Liver (tissue), 8 donors: ENCODE measurements at regions not wholly inside any gene's neighbourhood (a gene's known extent, or its start where the extent isn't known, plus 50 kb on each side); places are given as distances from the start of the nearest gene placed in this dataset.

Source experiments
- DNase-seq: peaks from one replicate; pipeline ENCODE4 v3.0.0-alpha.2; 2017; ENCODE audit warnings: low spot score
- H3K27ac ChIP-seq, 2 donors: one replicate each; pipeline ENCODE4 v1.7.0; 2013; ENCODE audit warnings: inconsistent platforms in 2 of 2, low read length in 2 of 2, control low read depth in 1 of 2, low read depth in 1 of 2, mild to moderate bottlenecking in 1 of 2
- H3K27me3 ChIP-seq, 4 donors: one replicate each; pipeline versions ENCODE4 v1.6.1 to v1.7.0; 2013; ENCODE audit warnings: low read length in 3 of 4, inconsistent platforms in 1 of 4, mild to moderate bottlenecking in 1 of 4, moderate library complexity in 1 of 4; ENCODE audit not compliant: control insufficient read depth in 4 of 4, insufficient read depth in 4 of 4
- H3K36me3 ChIP-seq, 4 donors: one replicate each; pipeline versions ENCODE4 v1.6.1 to v1.7.0; 2013; ENCODE audit warnings: low read length in 3 of 4, mild to moderate bottlenecking in 3 of 4, low read depth in 1 of 4, moderate library complexity in 1 of 4; ENCODE audit not compliant: control insufficient read depth in 4 of 4, insufficient read depth in 3 of 4
- H3K4me1 ChIP-seq, 4 donors: one replicate each; pipeline versions ENCODE4 v1.6.1 to v1.7.0; 2013; ENCODE audit warnings: low read length in 3 of 4, mild to moderate bottlenecking in 3 of 4, moderate library complexity in 1 of 4; ENCODE audit not compliant: control insufficient read depth in 4 of 4, insufficient read depth in 4 of 4
- H3K4me3 ChIP-seq, 3 donors: one replicate each; pipeline versions ENCODE4 v1.6.1 to v1.7.0; 2013; ENCODE audit warnings: low read length in 3 of 3, control low read depth in 1 of 3, low read depth in 1 of 3, mild to moderate bottlenecking in 1 of 3
- H3K9ac ChIP-seq, 2 donors: one replicate each; pipeline ENCODE4 v1.7.0; 2013; ENCODE audit warnings: low read length in 2 of 2, mild to moderate bottlenecking in 2 of 2, moderate library complexity in 2 of 2, control low read depth in 1 of 2, low read depth in 1 of 2
- H3K9me3 ChIP-seq, 4 donors: one replicate each; pipeline versions ENCODE4 v1.6.1 to v1.7.0; 2013; ENCODE audit warnings: low read length in 3 of 4; ENCODE audit not compliant: control insufficient read depth in 4 of 4
- EGR1 ChIP-seq, 2 donors: IDR thresholded peaks; 2 replicates each; pipeline ENCODE4 v1.6.1; 2016 to 2018; ENCODE audit warnings: antibody characterized with exemption in 2 of 2, low read depth in 2 of 2
- HNF4A ChIP-seq, 2 donors: conservative IDR thresholded peaks; 2 replicates each; pipeline ENCODE4 v1.6.1; 2016; ENCODE audit warnings: antibody characterized with exemption in 2 of 2, mild to moderate bottlenecking in 2 of 2
- HNF4G ChIP-seq: IDR thresholded peaks from 2 replicates; pipeline ENCODE4 v1.6.1; 2016; ENCODE audit warnings: antibody characterized with exemption
- JUND ChIP-seq, 2 donors: IDR thresholded peaks; 2 replicates each; pipeline ENCODE4 v1.6.1; 2016; ENCODE audit warnings: antibody characterized with exemption in 2 of 2
- NR2F2 ChIP-seq: IDR thresholded peaks from 2 replicates; pipeline ENCODE4 v1.6.1; 2016; ENCODE audit warnings: antibody characterized with exemption
- RAD21 ChIP-seq, 2 donors: IDR thresholded peaks; 2 replicates each; pipeline ENCODE4 v1.6.1; 2016; ENCODE audit warnings: antibody characterized with exemption in 2 of 2, mild to moderate bottlenecking in 2 of 2
- WGBS: extraction: QIAGEN DNeasy Blood & Tissue Kit; methylation state at CpG from one replicate; pipeline ENCODE4 v1.1.7; 2013; 5-methylcytosine and 5-hydroxymethylcytosine counted together
- TF ChIP-seq, protein P1 (sequence below): IDR thresholded peaks from 2 replicates; pipeline ENCODE4 v1.6.1; 2016; ENCODE audit warnings: antibody characterized with exemption
- TF ChIP-seq, protein P2 (sequence below): IDR thresholded peaks from 2 replicates; pipeline ENCODE4 v1.6.1; 2016; ENCODE audit warnings: antibody characterized with exemption
- TF ChIP-seq, protein P3 (sequence below): IDR thresholded peaks from 2 replicates; pipeline ENCODE4 v1.6.1; 2016; ENCODE audit warnings: antibody characterized with exemption
- TF ChIP-seq, protein P4 (sequence below): fragments of 150-350 bp; IDR thresholded peaks from 2 replicates; pipeline ENCODE4 v1.5.1; 2017; ENCODE audit warnings: improper control_type of control experiment, low read depth, low read length; ENCODE audit not compliant: missing input control
- donor health status: healthy.
- donor health status: healthy.
- donor health status: healthy.
- donor health status: healthy.
- donor health status: healthy.

DNA sequence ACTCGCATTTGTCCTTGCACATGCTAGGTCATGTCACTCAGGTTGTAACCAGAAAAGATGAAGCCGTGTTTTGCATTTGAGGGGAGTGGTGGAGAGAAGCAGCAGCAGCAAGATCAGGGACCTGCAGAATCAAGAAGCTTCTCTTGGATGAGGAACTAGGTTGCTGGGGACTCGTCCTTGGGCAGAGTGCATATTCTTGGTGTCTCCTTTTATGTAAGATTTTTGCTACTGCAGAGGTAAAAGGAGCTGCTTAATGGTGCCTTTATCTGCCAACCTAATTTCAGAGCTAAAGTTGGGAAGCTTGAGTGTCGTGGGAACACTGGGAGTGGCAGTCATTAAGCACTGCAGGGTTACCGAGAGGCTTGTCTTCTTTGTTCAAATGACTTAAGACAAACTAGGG is 236.5 kb downstream of the MAP2K4 start:
- H3K4me1 ChIP-seq: no peaks in the 10 kb centered on the region
- H3K9ac ChIP-seq: no peak overlapping the region
- 58% methylated on average over 5 of the region's 5 CpGs for WGBS
- no peak for DNase-seq
- H3K27me3 ChIP-seq: no peaks in the 10 kb centered on the region
- H3K36me3 ChIP-seq: no peaks in the 10 kb centered on the region
- no peak for TF ChIP-seq RAD21 (IDR thresholded peaks at IDR 0.05)
- TF ChIP-seq, protein P1, sequence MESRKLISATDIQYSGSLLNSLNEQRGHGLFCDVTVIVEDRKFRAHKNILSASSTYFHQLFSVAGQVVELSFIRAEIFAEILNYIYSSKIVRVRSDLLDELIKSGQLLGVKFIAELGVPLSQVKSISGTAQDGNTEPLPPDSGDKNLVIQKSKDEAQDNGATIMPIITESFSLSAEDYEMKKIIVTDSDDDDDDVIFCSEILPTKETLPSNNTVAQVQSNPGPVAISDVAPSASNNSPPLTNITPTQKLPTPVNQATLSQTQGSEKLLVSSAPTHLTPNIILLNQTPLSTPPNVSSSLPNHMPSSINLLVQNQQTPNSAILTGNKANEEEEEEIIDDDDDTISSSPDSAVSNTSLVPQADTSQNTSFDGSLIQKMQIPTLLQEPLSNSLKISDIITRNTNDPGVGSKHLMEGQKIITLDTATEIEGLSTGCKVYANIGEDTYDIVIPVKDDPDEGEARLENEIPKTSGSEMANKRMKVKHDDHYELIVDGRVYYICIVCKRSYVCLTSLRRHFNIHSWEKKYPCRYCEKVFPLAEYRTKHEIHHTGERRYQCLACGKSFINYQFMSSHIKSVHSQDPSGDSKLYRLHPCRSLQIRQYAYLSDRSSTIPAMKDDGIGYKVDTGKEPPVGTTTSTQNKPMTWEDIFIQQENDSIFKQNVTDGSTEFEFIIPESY: no peak
- no peak for TF ChIP-seq HNF4G
- TF ChIP-seq NR2F2: no peak
- TF ChIP-seq JUND (IDR thresholded peaks at IDR 0.05): no peak
- TF ChIP-seq EGR1 (IDR thresholded peaks at IDR 0.05; ENCODE audit: low read depth in 2 of 2): no peak
- H3K9me3 ChIP-seq: no peaks in the 10 kb centered on the region
- H3K4me3 ChIP-seq: no peak overlapping the region
- H3K27ac ChIP-seq: no peak overlapping the region

DNA sequence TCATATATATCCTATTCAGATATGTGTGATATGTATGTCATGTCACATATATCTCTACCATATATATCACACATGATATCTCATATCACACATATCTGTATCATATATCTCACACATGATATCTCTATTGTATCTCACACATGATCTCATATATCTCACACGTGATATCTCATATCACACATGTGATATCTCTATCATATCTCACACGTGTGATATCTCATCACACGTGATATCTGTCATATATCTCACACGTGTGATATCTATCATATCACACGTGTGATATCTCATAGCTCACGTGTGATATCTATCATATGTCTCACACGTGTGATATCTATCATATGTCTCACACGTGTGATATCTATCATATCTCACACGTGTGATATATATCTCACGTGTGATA is 240.7 kb downstream of the MAP2K4 start:
- TF ChIP-seq, protein P2, sequence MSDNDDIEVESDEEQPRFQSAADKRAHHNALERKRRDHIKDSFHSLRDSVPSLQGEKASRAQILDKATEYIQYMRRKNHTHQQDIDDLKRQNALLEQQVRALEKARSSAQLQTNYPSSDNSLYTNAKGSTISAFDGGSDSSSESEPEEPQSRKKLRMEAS: no peak
- TF ChIP-seq, protein P3, sequence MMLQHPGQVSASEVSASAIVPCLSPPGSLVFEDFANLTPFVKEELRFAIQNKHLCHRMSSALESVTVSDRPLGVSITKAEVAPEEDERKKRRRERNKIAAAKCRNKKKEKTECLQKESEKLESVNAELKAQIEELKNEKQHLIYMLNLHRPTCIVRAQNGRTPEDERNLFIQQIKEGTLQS: no peak
- TF ChIP-seq, protein P4, sequence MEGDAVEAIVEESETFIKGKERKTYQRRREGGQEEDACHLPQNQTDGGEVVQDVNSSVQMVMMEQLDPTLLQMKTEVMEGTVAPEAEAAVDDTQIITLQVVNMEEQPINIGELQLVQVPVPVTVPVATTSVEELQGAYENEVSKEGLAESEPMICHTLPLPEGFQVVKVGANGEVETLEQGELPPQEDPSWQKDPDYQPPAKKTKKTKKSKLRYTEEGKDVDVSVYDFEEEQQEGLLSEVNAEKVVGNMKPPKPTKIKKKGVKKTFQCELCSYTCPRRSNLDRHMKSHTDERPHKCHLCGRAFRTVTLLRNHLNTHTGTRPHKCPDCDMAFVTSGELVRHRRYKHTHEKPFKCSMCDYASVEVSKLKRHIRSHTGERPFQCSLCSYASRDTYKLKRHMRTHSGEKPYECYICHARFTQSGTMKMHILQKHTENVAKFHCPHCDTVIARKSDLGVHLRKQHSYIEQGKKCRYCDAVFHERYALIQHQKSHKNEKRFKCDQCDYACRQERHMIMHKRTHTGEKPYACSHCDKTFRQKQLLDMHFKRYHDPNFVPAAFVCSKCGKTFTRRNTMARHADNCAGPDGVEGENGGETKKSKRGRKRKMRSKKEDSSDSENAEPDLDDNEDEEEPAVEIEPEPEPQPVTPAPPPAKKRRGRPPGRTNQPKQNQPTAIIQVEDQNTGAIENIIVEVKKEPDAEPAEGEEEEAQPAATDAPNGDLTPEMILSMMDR: no peak
- no peak overlapping the region for H3K27ac ChIP-seq
- H3K9me3 ChIP-seq: no peaks in the 10 kb centered on the region
- H3K27me3 ChIP-seq: no peaks in the 10 kb centered on the region
- WGBS: 92% methylated on average over 10 of the region's 10 CpGs
- no peak for DNase-seq
- no peaks in the 10 kb centered on the region for H3K4me1 ChIP-seq
- H3K4me3 ChIP-seq: no peak overlapping the region
- H3K9ac ChIP-seq: no peak overlapping the region
- H3K36me3 ChIP-seq: no peaks in the 10 kb centered on the region

DNA sequence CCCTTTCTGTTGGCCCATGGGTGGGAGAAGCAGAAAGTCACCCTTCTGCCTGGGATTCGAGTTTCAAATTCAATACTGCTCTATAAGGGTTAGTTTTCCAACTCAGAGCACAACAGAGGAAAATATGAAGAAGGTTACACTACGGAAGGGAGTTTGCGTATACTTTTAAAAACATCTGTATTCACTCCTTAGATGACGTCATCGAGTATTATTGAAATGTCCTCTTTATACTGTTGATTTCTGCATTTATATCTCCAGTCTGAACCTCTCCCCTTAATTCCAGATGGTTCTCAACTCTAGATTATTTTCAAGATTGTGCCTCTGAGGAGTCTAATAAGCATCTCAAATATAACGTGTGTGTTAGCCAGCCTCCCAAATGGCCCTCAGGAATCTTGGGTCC is 249.1 kb downstream of the MAP2K4 start:
- H3K9me3 ChIP-seq: peaks cover 0 to 5% (median 2%) of the 10 kb centered on the region in 4 donors
- H3K27me3 ChIP-seq: no peaks in the 10 kb centered on the region
- 71% methylated on average over 6 of the region's 6 CpGs for WGBS
- no peaks in the 10 kb centered on the region for H3K36me3 ChIP-seq
- no peak overlapping the region for H3K9ac ChIP-seq
- TF ChIP-seq, protein P4: no peak
- no peak for TF ChIP-seq HNF4A (conservative IDR thresholded peaks at IDR 0.05)
- no peaks in the 10 kb centered on the region for H3K4me1 ChIP-seq
- H3K4me3 ChIP-seq: no peak overlapping the region
- DNase-seq: no peak
- H3K27ac ChIP-seq: no peak overlapping the region
